Right lobe of liver (tissue), 4 donors: ENCODE measurements at regions not wholly inside any gene's neighbourhood (a gene's known extent, or its start where the extent isn't known, plus 50 kb on each side); places are given as distances from the start of the nearest gene placed in this dataset.

ENCODE experiments used
- CTCF ChIP-seq, 4 donors: fragments of 200-600 bp in 3 of 4; fragments of 450-650 bp in 1 of 4; IDR thresholded peaks; one replicate each; pipeline versions ENCODE4 v1.5.1 to v1.8.0; 2016 to 2022; ENCODE audit warnings: antibody characterized with exemption in 4 of 4, mild to moderate bottlenecking in 2 of 4
- POLR2A ChIP-seq: fragments of 450-650 bp; IDR thresholded peaks from one replicate; pipeline ENCODE4 v1.6.1; 2017; ENCODE audit warnings: antibody characterized with exemption, mild to moderate bottlenecking
- donor health status: DM: no; HTN: no; CAD: no.
- donor health status: DM: no; HTN: no; CAD: no.
- donor health status: DM: no; HTN: yes; CAD: no.

GRCh38 chr3:170737498-170738162 is 132.4 kb downstream of the RPL22L1 start:
- TF ChIP-seq CTCF (IDR thresholded peaks at IDR 0.05) = no peak
- no peak for TF ChIP-seq POLR2A
